Activated T-cell treated with anti-CD3 and anti-CD28 coated beads, Interleukin-2, amount 50 U/mL, for 1 hour (primary cell): ENCODE measurements at regions not wholly inside any gene's neighbourhood (a gene's known extent, or its start where the extent isn't known, plus 50 kb on each side); places are given as distances from the start of the nearest gene placed in this dataset.
A peak's percentile ranks its signal among the peaks of the same experiment; 100 is the strongest.

Experiments used
- DNase-seq: peaks from one replicate; pipeline ENCODE4 v3.0.0-alpha.2; 2020

DNA sequence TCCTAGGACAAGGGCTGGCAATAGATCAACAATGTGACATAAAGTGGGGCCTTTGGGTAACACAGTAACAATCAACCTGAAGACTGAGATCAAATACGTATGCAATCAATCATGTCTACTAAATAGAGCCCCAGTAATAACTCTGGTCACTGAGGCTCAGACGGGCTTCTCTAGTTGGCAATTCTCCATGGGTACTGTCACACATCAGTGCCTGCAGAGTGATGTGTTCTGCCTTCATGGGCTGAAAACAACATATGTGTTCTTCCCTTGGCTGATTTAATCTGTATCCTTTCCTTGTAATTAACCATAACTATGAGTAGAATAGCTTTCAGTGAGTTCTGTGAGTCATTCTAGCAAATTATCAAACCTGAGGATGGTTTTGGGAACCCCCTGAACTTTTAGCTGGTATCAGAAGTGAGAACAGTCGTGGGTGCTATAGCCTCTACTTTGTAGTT lies 113.6 kb downstream of the TMCO5A start:
- DNase-seq, result no peak

- no peak for DNase-seq
Measured at GRCh38 chr15:38049891-38050290, 115.5 kb downstream of the TMCO5A start.

DNA sequence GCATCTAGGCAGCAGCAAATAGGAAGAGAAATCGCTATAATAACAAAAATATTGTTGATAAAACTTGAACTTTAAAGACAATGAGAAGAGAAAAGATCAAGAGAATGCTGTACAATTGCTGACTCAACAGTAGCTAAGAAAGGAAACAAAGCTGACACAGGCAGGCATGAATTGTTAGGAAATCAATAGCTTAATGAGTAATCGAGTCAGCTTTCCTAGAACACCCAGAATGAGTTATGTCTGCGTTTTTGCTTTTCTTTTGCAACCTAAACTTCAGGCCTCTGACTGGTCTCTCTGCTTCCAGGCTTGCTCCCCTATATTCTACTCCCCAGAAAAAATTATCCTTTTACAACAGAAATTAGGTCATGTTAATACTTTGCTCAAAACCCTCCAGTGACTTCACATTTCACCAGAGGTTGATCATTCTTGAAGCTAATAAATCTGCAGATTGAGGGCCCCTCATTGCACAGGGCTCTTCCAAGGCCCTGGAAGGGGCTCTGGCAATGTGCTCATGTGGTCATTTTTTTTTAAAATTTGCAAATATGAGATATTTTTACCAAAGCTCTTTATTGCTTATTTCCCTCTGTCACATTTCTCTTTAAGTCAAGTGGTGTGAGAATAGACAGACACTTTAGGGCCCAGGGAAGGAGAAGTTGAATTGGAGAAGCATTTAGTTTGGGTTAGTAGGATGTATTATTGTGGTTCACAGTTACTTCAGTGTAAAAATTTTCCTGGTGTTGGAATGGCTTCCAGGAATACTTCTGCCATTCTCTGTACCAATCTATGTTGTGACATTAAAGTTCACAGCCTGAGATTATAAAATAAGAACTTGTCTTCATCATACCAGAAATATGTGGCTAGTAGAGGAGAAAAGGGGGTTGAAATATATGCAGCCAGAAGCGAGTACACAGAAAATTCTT lies 116.3 kb downstream of the TMCO5A start:
- no peak for DNase-seq

- no peak for DNase-seq
Measured at GRCh38 chr15:38053205-38053604, 118.8 kb downstream of the TMCO5A start.

DNA sequence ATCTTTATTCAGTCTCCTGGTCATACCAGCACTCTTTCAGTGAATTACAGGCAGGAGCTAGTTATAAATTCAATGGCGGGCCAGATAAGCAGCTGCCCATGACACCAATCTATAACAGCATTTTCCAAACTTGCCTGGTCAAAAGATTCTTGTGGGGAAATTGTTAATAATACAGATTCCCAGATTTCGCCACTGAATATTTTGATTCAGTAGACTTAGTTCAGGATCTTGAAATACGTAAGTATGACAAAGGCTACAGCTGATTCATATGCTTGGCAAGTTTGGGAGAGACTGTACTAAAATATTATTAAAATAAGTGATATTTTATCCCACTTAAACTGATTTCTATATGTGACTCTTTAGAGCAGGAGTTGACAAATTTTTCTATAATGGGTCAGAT lies 119.3 kb downstream of the TMCO5A start:
- no peak for DNase-seq

GRCh38 chr15:38054488-38054887 lies 120.0 kb downstream of the TMCO5A start:
- DNase-seq, result no peak

- no peak for DNase-seq
Measured at GRCh38 chr15:38058596-38059075, 124.2 kb downstream of the TMCO5A start.

GRCh38 chr15:38059665-38060064 lies 125.2 kb downstream of the TMCO5A start:
- DNase-seq, result no peak

GRCh38 chr15:38061856-38062649 lies 127.6 kb downstream of the TMCO5A start:
- no peak for DNase-seq

- DNase-seq, result no peak
Measured at GRCh38 chr15:38062696-38063095, 128.3 kb downstream of the TMCO5A start.

- no peak for DNase-seq
Measured at GRCh38 chr15:38065721-38066345, 131.4 kb downstream of the TMCO5A start.

- DNase-seq, result no peak
Measured at GRCh38 chr15:38066612-38067011, 132.2 kb downstream of the TMCO5A start.

DNA sequence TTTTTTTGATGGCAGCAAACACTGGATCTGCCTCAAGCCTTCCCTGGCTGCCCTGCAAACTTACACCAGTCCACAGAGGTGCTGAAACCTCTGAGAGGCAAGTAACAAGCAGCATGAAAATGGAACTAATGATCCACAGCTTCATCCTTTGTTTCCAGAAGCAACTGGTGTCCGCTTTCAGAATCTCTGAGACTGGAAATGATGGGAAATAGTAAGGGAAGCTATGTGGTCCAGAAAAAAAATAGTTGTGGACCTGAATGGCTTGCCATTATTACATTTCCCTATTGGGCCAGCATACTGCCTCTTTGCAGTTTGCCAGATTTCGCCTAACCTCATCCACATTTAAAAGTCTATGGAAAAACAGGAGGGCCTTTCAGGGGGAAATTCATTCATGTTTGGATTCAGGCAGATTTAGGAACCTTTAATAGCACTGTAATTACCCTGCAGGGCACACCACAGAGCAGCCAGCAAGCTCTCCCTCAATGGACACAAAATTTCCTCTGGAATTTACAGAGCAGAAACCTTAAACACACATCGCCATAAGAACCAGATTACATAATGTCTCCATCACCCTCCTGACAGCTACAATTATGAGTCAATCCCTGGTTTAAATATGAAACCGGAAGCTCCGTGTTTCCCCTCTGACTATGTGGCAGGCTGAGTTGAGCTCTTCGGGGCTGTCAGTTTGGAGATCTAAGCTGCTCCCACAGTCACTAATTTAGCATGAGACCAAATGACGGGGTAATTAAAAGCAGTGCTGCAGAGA lies 134.4 kb downstream of the TMCO5A start:
- no peak for DNase-seq

GRCh38 chr15:38069511-38070011 lies 135.1 kb downstream of the TMCO5A start:
- DNase-seq, result no peak

- DNase-seq, result no peak
Measured at GRCh38 chr15:38070778-38071177, 136.3 kb downstream of the TMCO5A start.

- no peak for DNase-seq
Measured at GRCh38 chr15:38071211-38071972, 137.0 kb downstream of the TMCO5A start.

- no peak for DNase-seq
Measured at GRCh38 chr15:38072007-38072347, 137.5 kb downstream of the TMCO5A start.

DNA sequence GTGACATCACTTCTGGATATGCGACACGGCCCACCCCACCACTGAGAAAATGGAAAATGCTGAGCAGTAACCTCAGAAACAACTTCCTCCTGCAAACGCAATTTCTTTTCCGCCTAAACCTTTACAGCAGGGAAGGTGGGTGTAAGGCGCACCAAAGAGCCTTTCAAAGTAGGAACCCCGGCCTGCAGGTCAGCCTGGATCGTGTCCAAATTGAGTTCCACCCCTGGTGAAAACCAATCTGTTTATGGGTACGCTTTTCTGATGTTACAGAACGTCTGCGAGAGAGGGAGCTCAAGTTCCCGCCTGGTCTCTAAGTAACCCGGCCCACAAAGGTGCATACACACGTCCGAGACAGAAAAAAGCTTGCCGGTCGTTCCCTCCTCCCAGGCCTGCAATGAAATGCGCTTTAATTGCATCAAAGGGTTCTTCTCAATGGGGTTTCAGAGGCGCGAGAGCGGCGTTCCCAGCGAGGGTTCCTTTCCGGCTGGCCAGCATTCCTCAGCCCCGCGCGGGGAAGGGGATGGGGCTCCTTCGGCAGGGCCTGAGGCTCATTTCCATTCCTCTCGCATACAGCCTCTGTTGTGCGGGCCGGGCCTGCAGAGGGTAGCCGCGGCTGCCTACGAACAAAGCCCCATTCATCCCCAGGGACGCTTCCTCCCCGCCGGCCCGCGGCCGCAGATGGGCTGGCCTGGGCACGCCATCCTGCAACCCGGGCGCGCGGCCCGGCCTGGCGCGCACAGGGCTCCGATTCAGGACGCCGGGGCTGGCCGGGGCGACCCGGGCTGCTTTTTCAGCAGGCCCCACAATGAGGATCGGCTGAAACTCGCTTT lies 138.1 kb downstream of the TMCO5A start:
- peak; percentile 19 for DNase-seq

- DNase-seq, result no peak
Measured at GRCh38 chr15:38073178-38073946, 138.9 kb downstream of the TMCO5A start.

DNA sequence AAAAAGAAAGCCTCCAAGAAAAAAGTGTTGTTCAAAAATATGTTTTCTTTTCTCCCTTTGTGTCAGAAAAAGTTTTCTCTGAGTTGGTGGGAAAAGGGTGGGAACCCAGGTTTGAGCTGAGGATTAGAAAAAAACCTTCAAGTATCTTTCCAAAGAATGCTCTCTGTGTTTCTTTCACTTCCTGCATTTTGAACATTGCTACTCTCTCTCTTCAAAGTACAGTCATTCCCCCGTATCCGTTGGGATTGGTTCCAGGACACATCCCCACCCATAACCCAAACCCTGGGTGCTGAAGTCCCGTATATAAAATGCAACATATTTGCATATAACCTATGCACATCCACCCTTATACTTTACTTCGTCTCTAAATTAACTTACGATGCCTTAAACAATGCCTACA lies 139.6 kb downstream of the TMCO5A start:
- no peak for DNase-seq
